GM23248 (cell line): ENCODE measurements at regions not wholly inside any gene's neighbourhood (a gene's known extent, or its start where the extent isn't known, plus 50 kb on each side); places are given as distances from the start of the nearest gene placed in this dataset.

Source experiments
- EZH2 ChIP-seq: fragments of 200-600 bp; sonication (generic); IDR thresholded peaks from 2 replicates; pipeline ENCODE4 v1.6.1; 2018; ENCODE audit warnings: antibody characterized with exemption, mild to moderate bottlenecking; ENCODE audit not compliant: insufficient read depth, poor library complexity, severe bottlenecking
- EZH2phosphoT487 ChIP-seq: fragments of 200-600 bp; sonication (generic); IDR thresholded peaks from 2 replicates; pipeline ENCODE4 v1.6.1; 2018; ENCODE audit warnings: antibody characterized with exemption, moderate library complexity, mild to moderate bottlenecking, low read depth; ENCODE audit not compliant: insufficient read depth

GRCh38 chr17:21841839-21842238 is 149.5 kb downstream of the KCNJ18 start:
- no peak for TF ChIP-seq EZH2phosphoT487
- no peak for TF ChIP-seq EZH2
